Aorta (tissue), 5 donors: ENCODE measurements at regions not wholly inside any gene's neighbourhood (a gene's known extent, or its start where the extent isn't known, plus 50 kb on each side); places are given as distances from the start of the nearest gene placed in this dataset.

Experiments
- ATAC-seq: fragments of 200-7000 bp; cut with Tn5 transposase; one replicate; pipeline ENCODE4 v1.9.1; 2022; ENCODE audit warnings: moderate library complexity; ENCODE audit not compliant: low FRiP score
- DNase-seq, 2 donors: peaks; one replicate each; pipeline ENCODE4 v3.0.0-alpha.2; 2020
- H3K27ac ChIP-seq, 2 donors: one replicate each; pipeline ENCODE4 v1.5.1; 2013; ENCODE audit warnings: low read length in 2 of 2, mild to moderate bottlenecking in 2 of 2, moderate library complexity in 2 of 2, control low read depth in 1 of 2, inconsistent platforms in 1 of 2, low read depth in 1 of 2
- H3K27me3 ChIP-seq, 2 donors: one replicate each; pipeline ENCODE4 v1.6.1; 2013; ENCODE audit warnings: control low read depth in 1 of 2, low read length in 1 of 2, mild to moderate bottlenecking in 1 of 2, moderate library complexity in 1 of 2; ENCODE audit not compliant: insufficient read depth in 2 of 2, control insufficient read depth in 1 of 2
- H3K36me3 ChIP-seq, 2 donors: one replicate each; pipeline ENCODE4 v1.6.1; 2013; ENCODE audit warnings: control low read depth in 1 of 2, low read length in 1 of 2, mild to moderate bottlenecking in 1 of 2; ENCODE audit not compliant: insufficient read depth in 2 of 2, control insufficient read depth in 1 of 2
- H3K4me1 ChIP-seq, 2 donors: one replicate each; pipeline ENCODE4 v1.6.1; 2013; ENCODE audit warnings: low read length in 2 of 2, control low read depth in 1 of 2, mild to moderate bottlenecking in 1 of 2, moderate library complexity in 1 of 2; ENCODE audit not compliant: insufficient read depth in 2 of 2, control insufficient read depth in 1 of 2
- H3K4me3 ChIP-seq, 2 donors: one replicate each; pipeline ENCODE4 v1.5.1; 2013; ENCODE audit warnings: low read length in 2 of 2, control low read depth in 1 of 2, mild to moderate bottlenecking in 1 of 2
- H3K9me3 ChIP-seq: one replicate; pipeline ENCODE4 v1.6.1; 2013; ENCODE audit warnings: mild to moderate bottlenecking, low read length; ENCODE audit not compliant: control insufficient read depth
- whole genome bisulfite sequencing, 2 donors: extraction: QIAGEN DNeasy Blood & Tissue Kit; methylation state at CpG; one replicate each; pipeline ENCODE4 v1.1.7; 2013; 5-methylcytosine and 5-hydroxymethylcytosine counted together
- intact Hi-C, 2 donors: fragments of 100-400 bp; cut with DNase I; formaldehyde crosslinking; loops; one replicate each; pipeline versions ENCODE4 v1.14.2 to v1.15.0; 2022
- donor health status: healthy with polysubstance abuse.
- donor health status: Bipolar disorder and iron deficiency.
- donor health status: DM: no; HTN: no; CAD: no.
- donor health status: DM: no; HTN: no; CAD: no.
- donor health status: DM: yes; HTN: yes; CAD: no.

- Histone ChIP-seq H3K9me3 (no peaks in the 10 kb centered on the region), H3K4me3 (no peak overlapping the region), H3K27me3 (no peaks in the 10 kb centered on the region), H3K36me3 (no peaks in the 10 kb centered on the region), H3K27ac (no peak overlapping the region), H3K4me1 (peaks cover 8 to 14% of the 10 kb centered on the region in 2 donors)
- ATAC-seq = no peak
- intact Hi-C loops = no loop called here
- 97 to 99% methylated on average over 6 of the region's 6 CpGs for WGBS, 2 donors
- no peak for DNase-seq
Measured at GRCh38 chr1:83547901-83548300, 451.0 kb downstream of the TTLL7 start.

GRCh38 chr1:83546874-83547273 lies 452.1 kb downstream of the TTLL7 start:
- Histone ChIP-seq H3K27ac (no peak overlapping the region), H3K4me3 (no peak overlapping the region), H3K36me3 (no peaks in the 10 kb centered on the region), H3K27me3 (no peaks in the 10 kb centered on the region), H3K4me1 (peaks cover 8 to 14% of the 10 kb centered on the region in 2 donors), H3K9me3 (no peaks in the 10 kb centered on the region)
- peak; percentile 12 for ATAC-seq
- DNase-seq = no peak
- intact Hi-C loops = no loop called here
- 4 to 6% methylated on average over 1 of the region's 1 CpG for WGBS, 2 donors

GRCh38 chr1:83545066-83545862 lies 453.7 kb downstream of the TTLL7 start:
- intact Hi-C loops = no loop called here
- H3K4me3 ChIP-seq = no peak overlapping the region
- no peak for DNase-seq
- H3K27ac ChIP-seq = no peak overlapping the region
- peaks cover 5 to 8% of the 10 kb centered on the region in 2 donors for H3K4me1 ChIP-seq
- 79 to 80% methylated on average over 5 of the region's 5 CpGs for WGBS, 2 donors
- H3K36me3 ChIP-seq = no peaks in the 10 kb centered on the region
- H3K27me3 ChIP-seq = no peaks in the 10 kb centered on the region
- ATAC-seq = no peak
- H3K9me3 ChIP-seq = no peaks in the 10 kb centered on the region

- intact Hi-C loops = no loop called here
- no peak for ATAC-seq
Measured at GRCh38 chr1:83543222-83543973, 455.5 kb downstream of the TTLL7 start.

GRCh38 chr1:83531521-83532309 lies 467.2 kb downstream of the TTLL7 start:
- no peaks in the 10 kb centered on the region for H3K27me3 ChIP-seq
- no peaks in the 10 kb centered on the region for H3K4me1 ChIP-seq
- no peak for DNase-seq
- H3K36me3 ChIP-seq = no peaks in the 10 kb centered on the region
- peak overlapping the region in 1 of 2 donors; percentile 21 for H3K27ac ChIP-seq
- H3K4me3 ChIP-seq = no peak overlapping the region
- no peak for ATAC-seq
- 49 to 52% methylated on average over 2 of the region's 2 CpGs for WGBS, 2 donors
- no peaks in the 10 kb centered on the region for H3K9me3 ChIP-seq
- intact Hi-C loops = no loop called here

More at GRCh38 chr1:83543222-83543973, 455.5 kb downstream of the TTLL7 start:
- peaks cover 4 to 8% of the 10 kb centered on the region in 2 donors for H3K4me1 ChIP-seq
- no peak overlapping the region for H3K27ac ChIP-seq
- H3K4me3 ChIP-seq = no peak overlapping the region
- H3K27me3 ChIP-seq = no peaks in the 10 kb centered on the region
- 19 to 29% methylated on average over 3 of the region's 3 CpGs for WGBS, 2 donors
- no peaks in the 10 kb centered on the region for H3K9me3 ChIP-seq
- no peak for DNase-seq
- H3K36me3 ChIP-seq = no peaks in the 10 kb centered on the region

GRCh38 chr1:83530506-83530905 lies 468.4 kb downstream of the TTLL7 start:
- 96 to 97% methylated on average over 8 of the region's 8 CpGs for WGBS, 2 donors

GRCh38 chr1:83527987-83528386 lies 470.9 kb downstream of the TTLL7 start:
- intact Hi-C loops = no loop called here
- H3K4me3 ChIP-seq = no peak overlapping the region
- no peaks in the 10 kb centered on the region for H3K36me3 ChIP-seq
- no peaks in the 10 kb centered on the region for H3K4me1 ChIP-seq
- H3K9me3 ChIP-seq = no peaks in the 10 kb centered on the region
- no peaks in the 10 kb centered on the region for H3K27me3 ChIP-seq
- no peak overlapping the region for H3K27ac ChIP-seq
- DNase-seq = no peak
- ATAC-seq = no peak

More at GRCh38 chr1:83530506-83530905, 468.4 kb downstream of the TTLL7 start:
- H3K27me3 ChIP-seq = no peaks in the 10 kb centered on the region
- no peaks in the 10 kb centered on the region for H3K4me1 ChIP-seq
- no peak overlapping the region for H3K27ac ChIP-seq
- ATAC-seq (no peak), DNase-seq (no peak)
- H3K9me3 ChIP-seq = no peaks in the 10 kb centered on the region
- no peaks in the 10 kb centered on the region for H3K36me3 ChIP-seq
- no peak overlapping the region for H3K4me3 ChIP-seq
- intact Hi-C loops = no loop called here

GRCh38 chr1:83520797-83521196 lies 478.1 kb downstream of the TTLL7 start:
- ATAC-seq = no peak
- 39 to 49% methylated on average over 1 of the region's 1 CpG for WGBS, 2 donors

More at GRCh38 chr1:83520797-83521196, 478.1 kb downstream of the TTLL7 start:
- Histone ChIP-seq H3K4me1 (no peaks in the 10 kb centered on the region), H3K9me3 (no peaks in the 10 kb centered on the region), H3K36me3 (no peaks in the 10 kb centered on the region), H3K27me3 (no peaks in the 10 kb centered on the region), H3K27ac (no peak overlapping the region), H3K4me3 (no peak overlapping the region)
- DNase-seq = no peak
- intact Hi-C loops = no loop called here
